ENCODE measurements at regions not wholly inside any gene's neighbourhood (a gene's known extent, or its start where the extent isn't known, plus 50 kb on each side); places are given as distances from the start of the nearest gene placed in this dataset.

DNA sequence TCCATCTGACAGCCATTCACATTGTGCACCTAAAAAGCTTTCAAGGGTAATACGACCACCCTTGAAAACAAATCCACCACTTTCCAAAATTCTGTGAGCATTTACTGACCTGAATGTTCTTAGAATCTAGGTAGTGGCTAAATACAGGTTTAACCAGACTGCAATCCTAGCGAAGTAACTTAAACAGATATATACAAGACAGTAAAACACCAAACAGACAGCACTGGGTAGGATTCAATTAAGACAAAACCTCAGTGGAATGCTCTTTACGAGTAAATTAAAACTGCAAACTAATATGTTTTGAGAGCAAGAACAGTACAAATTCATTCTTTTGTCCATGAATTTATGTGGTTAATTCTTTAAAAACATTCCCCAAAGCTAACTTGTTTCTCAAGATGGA lies 354.2 kb upstream of the ESRRG start:
- TF ChIP-seq POLR2AphosphoS5 (IDR thresholded peaks at IDR 0.05) (no peak), EP300 (IDR thresholded peaks at IDR 0.05; ENCODE audit: low read depth) (no peak)
